ENCODE measurements at regions not wholly inside any gene's neighbourhood (a gene's known extent, or its start where the extent isn't known, plus 50 kb on each side); places are given as distances from the start of the nearest gene placed in this dataset.

GRCh38 chr11:31967404-31968130 lies 123.3 kb upstream of the RCN1 start:
- Histone ChIP-seq H3K79me2 (ENCODE audit: insufficient read depth, low read length) (no peaks in the 10 kb centered on the region), H4K20me1 (ENCODE audit: insufficient read depth, low read length, poor library complexity, severe bottlenecking) (no peaks in the 10 kb centered on the region), H3K9me2 (replicated peaks; ENCODE audit: low read depth, low read length) (no peaks in the 10 kb centered on the region), H3K9ac (ENCODE audit: low read depth, low read length, poor library complexity, severe bottlenecking) (no peak overlapping the region), H3K4me1 (ENCODE audit: insufficient read depth, low read length, poor library complexity, severe bottlenecking) (no peaks in the 10 kb centered on the region), H3K4me3 (ENCODE audit: low read length, poor library complexity, severe bottlenecking) (no peak overlapping the region), H3K9me3 (ENCODE audit: insufficient read depth, low read depth, low read length) (no peaks in the 10 kb centered on the region), H3F3A (ENCODE audit: low read depth) (no peaks in the 10 kb centered on the region), H3K36me3 (ENCODE audit: insufficient read depth, low read length) (no peaks in the 10 kb centered on the region), H3K27me3 (ENCODE audit: insufficient read depth, low read length, poor library complexity, severe bottlenecking) (no peaks in the 10 kb centered on the region), H2AFZ (ENCODE audit: low read length) (no peak overlapping the region), H3K4me2 (ENCODE audit: low read depth, low read length, poor library complexity, severe bottlenecking) (no peak overlapping the region)
- TF ChIP-seq EZH2phosphoT487 (IDR thresholded peaks at IDR 0.05; ENCODE audit: borderline replicate concordance) (no peak), CTCF (conservative IDR thresholded peaks at IDR 0.05; ENCODE audit: low read length) (no peak)

- no peaks in the 10 kb centered on the region for H3K36me3 ChIP-seq (ENCODE audit: insufficient read depth, low read length)
- no peak overlapping the region for H2AFZ ChIP-seq (ENCODE audit: low read length)
- no peak overlapping the region for H3K9ac ChIP-seq (ENCODE audit: low read depth, low read length, poor library complexity, severe bottlenecking)
- H3K4me3 ChIP-seq (ENCODE audit: low read length, poor library complexity, severe bottlenecking) = no peak overlapping the region
- H3K9me3 ChIP-seq (ENCODE audit: insufficient read depth, low read depth, low read length) = no peaks in the 10 kb centered on the region
- H3K9me2 ChIP-seq (replicated peaks; ENCODE audit: low read depth, low read length) = no peaks in the 10 kb centered on the region
- H3F3A ChIP-seq (ENCODE audit: low read depth) = no peaks in the 10 kb centered on the region
- H3K4me1 ChIP-seq (ENCODE audit: insufficient read depth, low read length, poor library complexity, severe bottlenecking) = no peaks in the 10 kb centered on the region
- H3K79me2 ChIP-seq (ENCODE audit: insufficient read depth, low read length) = no peaks in the 10 kb centered on the region
- TF ChIP-seq EZH2phosphoT487 (IDR thresholded peaks at IDR 0.05; ENCODE audit: borderline replicate concordance) = no peak
- no peak for TF ChIP-seq CTCF (conservative IDR thresholded peaks at IDR 0.05; ENCODE audit: low read length)
- no peaks in the 10 kb centered on the region for H4K20me1 ChIP-seq (ENCODE audit: insufficient read depth, low read length, poor library complexity, severe bottlenecking)
- H3K4me2 ChIP-seq (ENCODE audit: low read depth, low read length, poor library complexity, severe bottlenecking) = no peak overlapping the region
- H3K27me3 ChIP-seq (ENCODE audit: insufficient read depth, low read length, poor library complexity, severe bottlenecking) = no peaks in the 10 kb centered on the region
Measured at GRCh38 chr11:31966846-31967245, 124.0 kb upstream of the RCN1 start.

- no peaks in the 10 kb centered on the region for H4K20me1 ChIP-seq (ENCODE audit: insufficient read depth, low read length, poor library complexity, severe bottlenecking)
- H3K36me3 ChIP-seq (ENCODE audit: insufficient read depth, low read length) = no peaks in the 10 kb centered on the region
- H3F3A ChIP-seq (ENCODE audit: low read depth) = no peaks in the 10 kb centered on the region
Measured at GRCh38 chr11:31964181-31964580, 126.7 kb upstream of the RCN1 start.

More at GRCh38 chr11:31964181-31964580, 126.7 kb upstream of the RCN1 start:
- Histone ChIP-seq H3K27me3 (ENCODE audit: insufficient read depth, low read length, poor library complexity, severe bottlenecking) (no peaks in the 10 kb centered on the region), H3K4me1 (ENCODE audit: insufficient read depth, low read length, poor library complexity, severe bottlenecking) (no peaks in the 10 kb centered on the region), H2AFZ (ENCODE audit: low read length) (no peak overlapping the region), H3K9me3 (ENCODE audit: insufficient read depth, low read depth, low read length) (no peaks in the 10 kb centered on the region), H3K4me2 (ENCODE audit: low read depth, low read length, poor library complexity, severe bottlenecking) (no peak overlapping the region), H3K9me2 (replicated peaks; ENCODE audit: low read depth, low read length) (no peaks in the 10 kb centered on the region), H3K4me3 (ENCODE audit: low read length, poor library complexity, severe bottlenecking) (no peak overlapping the region), H3K9ac (ENCODE audit: low read depth, low read length, poor library complexity, severe bottlenecking) (no peak overlapping the region), H3K79me2 (ENCODE audit: insufficient read depth, low read length) (no peaks in the 10 kb centered on the region)
- TF ChIP-seq CTCF (conservative IDR thresholded peaks at IDR 0.05; ENCODE audit: low read length) (no peak), EZH2phosphoT487 (IDR thresholded peaks at IDR 0.05; ENCODE audit: borderline replicate concordance) (no peak)

Measured in Loucy (cell line).